ENCODE measurements at regions not wholly inside any gene's neighbourhood (a gene's known extent, or its start where the extent isn't known, plus 50 kb on each side); places are given as distances from the start of the nearest gene placed in this dataset.

- TF ChIP-seq CTCF (IDR thresholded peaks at IDR 0.05), result no peak
- TF ChIP-seq POLR2A (IDR thresholded peaks at IDR 0.05), result no peak
- no peak for TF ChIP-seq POLR2AphosphoS5 (IDR thresholded peaks at IDR 0.05)
Observed at GRCh38 chr1:214902636-214903320, 179.8 kb upstream of the KCNK2 start.

Measured in breast epithelium (tissue), 3 donors.